ENCODE measurements at regions not wholly inside any gene's neighbourhood (a gene's known extent, or its start where the extent isn't known, plus 50 kb on each side); places are given as distances from the start of the nearest gene placed in this dataset.
"Not testable (repeated sequence)": the region's sequence is repeated elsewhere in the genome, so short reads cannot be mapped to it uniquely, and the experiment has no call there.

DNA sequence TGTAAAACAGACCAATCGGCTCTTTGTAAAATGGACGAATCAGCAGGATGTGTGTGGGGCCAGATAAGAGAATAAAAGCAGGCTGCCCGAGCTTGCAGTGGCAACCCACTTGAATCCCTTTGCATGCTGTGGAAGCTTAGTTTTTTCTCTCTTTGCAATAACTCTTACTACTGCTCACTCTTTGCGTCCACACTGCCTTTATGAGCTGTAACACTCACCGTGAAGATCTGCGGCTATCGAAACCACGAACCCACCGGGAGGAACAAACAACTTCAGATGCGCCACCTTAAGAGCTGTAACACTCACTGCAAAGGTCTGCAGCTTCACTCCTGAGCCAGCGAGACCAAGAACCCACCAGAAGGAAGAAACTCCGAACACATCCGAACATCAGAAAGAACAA lies 722.7 kb downstream of the DIAPH3 start:
- DNase-seq: not testable (repeated sequence)

DNA sequence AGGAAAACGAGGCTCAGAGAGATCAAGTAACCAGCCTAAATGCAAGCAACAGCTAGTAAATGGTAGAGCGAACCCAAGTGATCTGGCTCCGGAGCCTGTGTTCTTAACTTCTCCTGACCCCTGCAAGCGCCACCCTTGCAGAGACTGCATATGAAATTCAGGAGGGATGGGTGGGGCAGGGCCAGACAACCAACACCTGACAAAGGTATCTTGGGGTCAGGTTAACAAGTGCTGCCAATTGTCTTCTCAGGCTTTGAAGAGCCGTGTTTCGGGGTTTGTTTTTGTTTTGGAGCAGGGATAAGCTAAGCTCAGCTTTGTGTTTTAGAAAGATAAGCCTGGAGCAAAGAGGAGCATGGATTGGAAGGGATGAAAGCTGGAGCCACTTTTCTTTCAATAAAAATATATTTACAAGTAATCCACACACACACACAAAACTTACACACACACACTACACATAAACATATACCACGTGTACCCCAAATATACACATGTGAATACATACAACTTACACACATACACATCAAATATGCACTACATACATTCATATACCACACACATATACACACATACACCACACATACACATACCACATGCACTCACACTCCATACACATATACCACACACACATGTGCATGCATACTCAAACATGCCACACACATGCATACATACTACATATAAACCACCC lies 722.0 kb downstream of the DIAPH3 start:
- no peak for DNase-seq

DNA sequence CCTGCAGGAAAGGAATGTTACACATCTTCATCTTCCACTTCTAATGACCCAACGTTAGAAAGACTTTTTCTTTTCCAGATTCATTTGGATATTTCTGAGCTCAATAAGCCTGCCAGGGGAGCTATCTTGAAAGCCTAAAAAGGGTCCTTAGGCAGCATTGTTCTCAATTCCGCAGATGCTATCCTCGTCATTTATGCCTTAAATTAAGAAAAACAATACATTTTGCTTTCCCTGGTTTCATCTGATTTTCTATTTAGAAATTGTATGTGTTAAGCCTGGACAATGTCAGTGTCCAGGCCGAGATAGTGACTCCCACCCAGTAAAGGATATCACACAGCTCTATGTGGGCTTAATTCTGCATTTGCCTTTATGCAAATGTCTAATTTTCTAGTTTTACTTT lies 721.3 kb downstream of the DIAPH3 start:
- DNase-seq: no peak

DNA sequence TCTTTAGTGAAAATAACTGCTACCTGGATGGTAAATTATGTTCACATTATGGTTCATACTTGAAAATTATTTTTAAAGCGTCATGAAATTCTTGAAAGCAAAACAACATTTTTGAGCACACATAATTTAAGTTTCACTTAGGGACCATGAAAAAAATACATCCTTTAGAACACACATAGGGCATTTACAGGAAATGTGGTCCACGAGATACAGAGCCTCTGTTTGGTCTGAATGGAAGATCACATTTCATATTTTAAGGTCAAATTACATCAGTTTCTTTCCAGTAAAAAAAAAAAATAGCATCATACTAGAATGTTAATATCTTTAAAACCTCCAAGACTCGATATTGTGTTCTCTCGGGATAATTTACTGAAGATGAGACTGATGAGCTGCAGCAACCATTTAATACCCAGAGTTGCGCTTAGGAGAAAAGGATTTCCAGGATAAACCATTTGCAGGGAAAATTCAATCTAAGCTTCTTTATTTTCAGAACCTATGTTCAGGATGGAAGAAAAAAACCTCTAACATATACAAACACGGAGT lies 720.7 kb downstream of the DIAPH3 start:
- DNase-seq: no peak

- no peak for DNase-seq
Measured at GRCh38 chr13:59444210-59444857, 719.4 kb downstream of the DIAPH3 start.

- DNase-seq: no peak
Measured at GRCh38 chr13:59445812-59446211, 717.9 kb downstream of the DIAPH3 start.

GRCh38 chr13:59446391-59446790 lies 717.3 kb downstream of the DIAPH3 start:
- DNase-seq: no peak

GRCh38 chr13:59447031-59447430 lies 716.7 kb downstream of the DIAPH3 start:
- DNase-seq: no peak

DNA sequence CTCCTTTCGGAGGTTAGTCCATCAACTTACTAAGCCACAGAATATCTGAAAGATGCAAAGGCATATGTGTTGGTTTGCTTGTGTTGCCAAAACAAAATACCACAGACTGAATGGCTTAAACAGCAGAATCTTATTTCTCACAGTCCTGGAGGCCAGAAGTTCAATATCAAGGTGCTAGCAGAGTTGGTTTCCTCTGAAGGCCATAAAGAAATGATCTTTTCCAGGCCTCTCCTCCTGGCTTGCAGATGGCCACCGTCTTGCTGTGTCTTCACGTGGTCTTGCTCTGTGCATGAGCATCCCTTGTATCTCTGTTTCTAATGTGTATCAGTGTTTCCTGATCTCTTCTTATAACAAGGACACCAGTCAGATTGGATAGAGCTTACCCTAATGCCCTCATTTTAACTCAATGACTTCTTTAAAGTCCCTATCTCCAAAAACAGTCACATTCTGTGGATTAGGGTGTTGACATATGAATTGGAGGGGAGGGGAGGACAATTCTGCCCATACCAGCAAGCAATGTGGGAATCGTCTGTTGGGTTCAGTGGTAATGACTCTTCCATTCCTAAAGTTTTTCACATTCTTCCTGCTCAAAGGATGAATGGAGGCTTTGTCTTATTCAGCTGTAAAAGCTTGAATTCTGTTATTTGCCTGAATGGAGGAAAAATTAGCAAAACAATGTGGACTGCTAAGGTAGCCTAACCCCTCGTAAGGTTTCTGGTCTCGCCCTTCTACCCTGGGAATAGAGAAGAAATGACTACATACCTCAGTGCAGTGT lies 715.7 kb downstream of the DIAPH3 start:
- no peak for DNase-seq

DNA sequence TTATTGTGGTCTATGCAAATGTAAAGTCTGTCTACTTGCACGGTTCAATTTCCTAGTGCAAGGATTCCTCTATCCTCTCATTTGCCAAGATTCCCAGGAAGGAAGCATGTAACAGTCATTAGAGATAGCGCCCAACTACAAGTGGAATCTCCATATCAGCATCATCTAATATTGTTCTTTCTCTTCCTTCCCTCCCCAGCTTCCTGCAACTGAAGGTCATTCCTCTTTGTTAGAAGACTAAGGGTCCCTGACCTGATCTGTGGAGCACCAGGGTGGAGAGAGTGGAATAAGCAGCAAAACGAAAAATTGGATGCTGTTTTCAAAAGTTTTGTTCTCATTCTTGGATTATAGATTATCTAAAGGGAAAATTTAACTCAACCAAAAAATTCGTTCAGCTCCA lies 714.0 kb downstream of the DIAPH3 start:
- DNase-seq: no peak

DNA sequence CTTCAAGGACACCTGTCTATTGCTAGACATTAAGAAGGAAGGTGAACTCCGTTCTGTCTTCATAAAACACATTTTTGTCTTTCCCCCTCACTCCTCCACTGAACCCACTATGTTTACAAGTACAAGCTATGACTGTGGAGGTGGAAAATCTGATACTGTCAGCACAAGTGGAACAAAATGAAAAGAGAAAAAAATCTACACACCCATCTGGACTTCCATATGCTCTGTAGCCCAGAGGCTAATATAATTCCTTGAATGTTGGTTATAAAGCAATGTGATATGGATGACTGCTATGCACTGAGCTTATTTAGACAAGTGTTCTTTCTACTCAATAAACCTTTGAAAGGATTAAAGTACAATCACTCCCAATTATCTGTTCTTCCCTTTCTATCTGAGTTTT lies 713.5 kb downstream of the DIAPH3 start:
- DNase-seq: no peak

DNA sequence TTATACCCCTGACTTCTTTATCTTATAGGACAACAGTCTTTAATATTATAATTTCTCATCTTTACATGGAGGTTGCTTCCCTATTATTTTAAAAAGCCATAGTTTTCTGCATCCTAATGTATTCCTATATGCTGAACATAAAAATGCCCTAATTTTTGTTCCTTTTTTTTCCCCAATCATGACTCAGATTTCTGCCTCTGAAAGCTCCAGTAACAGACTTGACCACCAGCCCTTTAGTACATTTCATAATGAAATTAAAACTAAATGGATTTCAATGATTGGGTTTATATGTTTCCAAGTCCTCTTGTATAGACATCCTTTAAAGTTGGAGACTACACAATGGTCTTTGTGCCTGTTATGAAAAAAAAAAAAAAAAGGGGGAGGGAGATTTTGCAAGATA lies 712.5 kb downstream of the DIAPH3 start:
- DNase-seq: no peak

DNA sequence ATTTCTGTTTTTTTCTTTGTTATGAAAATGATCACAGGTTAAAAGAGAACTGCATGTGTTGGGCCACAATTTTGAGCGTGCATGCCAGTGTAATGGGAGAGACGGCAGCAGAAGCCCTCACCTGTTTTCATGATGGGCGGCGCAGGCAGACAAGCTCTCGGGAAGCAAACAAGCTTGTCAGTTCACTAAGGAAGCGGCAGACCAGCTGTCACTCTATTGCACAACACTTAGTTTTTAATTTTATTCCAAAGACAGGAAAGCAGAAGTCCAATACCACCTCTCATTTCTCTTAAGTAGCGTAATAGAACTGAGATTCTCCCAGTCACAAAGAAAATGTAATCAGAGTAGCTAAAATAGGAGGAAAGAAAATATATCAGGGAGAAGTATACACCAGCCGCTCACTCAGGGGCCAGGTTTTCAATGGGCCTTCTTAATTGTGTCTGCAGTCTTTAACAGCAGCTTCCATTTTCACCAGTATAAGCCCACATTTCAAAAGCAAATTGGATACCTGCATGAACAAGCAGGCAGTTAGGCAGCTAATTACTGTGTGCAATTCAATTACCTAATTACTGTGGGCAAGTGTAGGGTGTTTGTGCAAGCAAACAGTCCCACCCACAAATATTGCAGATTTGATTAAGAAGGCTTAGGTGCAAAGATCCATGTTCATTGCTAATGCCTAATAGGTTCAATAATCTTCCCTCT lies 711.4 kb downstream of the DIAPH3 start:
- peak; percentile 85 for DNase-seq

DNA sequence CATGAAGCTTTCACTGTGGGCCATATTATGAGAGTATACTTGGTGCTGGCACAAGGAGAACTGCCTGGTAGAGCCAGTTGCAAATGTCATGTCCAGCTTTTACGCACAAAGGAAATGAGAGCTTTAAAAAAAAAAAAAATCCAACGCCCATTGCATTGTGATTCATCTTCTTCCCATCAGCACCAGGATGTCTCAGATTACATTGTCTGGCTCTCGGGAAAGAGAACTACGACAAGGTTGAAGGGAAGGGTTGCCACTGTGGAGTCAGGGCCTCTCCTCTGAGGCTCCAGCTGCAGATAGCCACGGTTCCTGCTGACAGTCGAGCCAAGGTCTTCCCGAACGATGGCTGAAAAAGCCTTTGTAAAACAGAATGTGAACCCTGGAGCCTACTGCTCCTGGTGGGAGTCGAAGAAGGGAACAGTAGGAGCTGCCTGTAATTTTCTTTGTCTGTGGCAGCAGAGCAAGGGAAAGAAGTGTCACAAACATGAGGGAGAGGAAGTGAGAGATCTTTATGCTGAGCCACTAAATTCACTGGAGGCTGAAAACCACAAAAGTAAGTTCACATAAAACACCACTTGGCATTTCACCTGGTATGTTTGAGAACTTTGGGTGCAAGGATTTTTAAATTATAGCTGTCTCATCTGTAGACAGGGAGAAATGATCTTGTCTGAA lies 704.7 kb downstream of the DIAPH3 start:
- DNase-seq: peak; percentile 43

DNA sequence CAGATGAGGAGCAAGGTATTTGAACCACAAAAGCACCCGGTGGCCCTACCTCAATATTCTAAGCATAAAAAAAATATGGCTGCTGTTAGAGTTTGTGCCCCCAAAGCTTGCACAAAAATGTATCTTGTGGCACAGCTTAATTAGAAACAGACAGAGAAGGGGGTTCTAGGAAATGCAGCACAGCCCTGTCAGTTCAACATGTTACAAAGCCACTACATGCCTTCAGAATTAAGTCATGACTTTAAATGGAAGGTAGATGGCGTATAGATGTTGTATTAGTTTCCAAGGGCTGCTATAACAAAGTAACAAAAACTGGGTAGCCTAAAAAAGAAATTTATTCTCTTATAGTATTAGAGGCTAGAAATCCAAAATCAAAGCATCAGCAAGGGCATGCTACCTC lies 703.8 kb downstream of the DIAPH3 start:
- DNase-seq: no peak

DNA sequence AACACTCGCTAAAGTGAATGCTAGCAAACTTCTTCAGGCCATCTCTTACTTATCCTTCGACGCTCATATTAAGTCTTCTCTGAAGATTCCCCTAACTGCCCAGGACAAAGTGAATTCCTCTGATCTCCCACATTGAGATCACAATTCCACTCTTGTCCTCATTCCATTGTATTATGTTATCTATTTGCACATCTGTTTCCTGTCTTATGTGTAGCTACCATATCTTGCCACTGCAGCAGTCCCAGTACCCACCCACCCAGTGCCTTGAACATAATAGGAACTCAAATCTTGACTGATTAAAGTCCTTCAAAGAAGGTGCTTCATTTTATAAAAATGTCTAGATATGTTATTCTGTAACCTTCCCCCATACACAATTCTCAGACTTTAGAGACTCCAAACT lies 702.3 kb downstream of the DIAPH3 start:
- no peak for DNase-seq

GRCh38 chr13:59463023-59463422 lies 700.7 kb downstream of the DIAPH3 start:
- DNase-seq: no peak

- DNase-seq: no peak
Measured at GRCh38 chr13:59464926-59465325, 698.8 kb downstream of the DIAPH3 start.

DNA sequence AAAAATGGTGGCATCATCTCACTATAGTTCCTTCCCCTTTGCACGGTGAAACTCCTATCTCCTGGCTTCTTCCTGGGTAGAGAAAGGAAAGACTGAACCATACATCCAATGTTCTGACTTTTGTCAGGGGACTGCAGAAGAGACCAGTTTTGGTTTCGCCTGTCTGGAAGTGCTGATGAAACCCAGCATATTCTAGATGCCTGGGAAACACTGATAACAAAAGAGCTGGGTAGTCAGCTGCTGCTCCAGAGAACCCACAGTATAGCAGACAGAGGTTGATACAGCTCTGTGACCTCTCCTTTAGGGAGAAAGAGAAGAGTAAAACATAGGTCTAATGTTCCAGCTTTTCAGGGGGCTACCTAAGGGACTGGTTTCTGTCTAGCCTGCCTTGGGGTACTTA lies 695.3 kb downstream of the DIAPH3 start:
- DNase-seq: no peak

DNA sequence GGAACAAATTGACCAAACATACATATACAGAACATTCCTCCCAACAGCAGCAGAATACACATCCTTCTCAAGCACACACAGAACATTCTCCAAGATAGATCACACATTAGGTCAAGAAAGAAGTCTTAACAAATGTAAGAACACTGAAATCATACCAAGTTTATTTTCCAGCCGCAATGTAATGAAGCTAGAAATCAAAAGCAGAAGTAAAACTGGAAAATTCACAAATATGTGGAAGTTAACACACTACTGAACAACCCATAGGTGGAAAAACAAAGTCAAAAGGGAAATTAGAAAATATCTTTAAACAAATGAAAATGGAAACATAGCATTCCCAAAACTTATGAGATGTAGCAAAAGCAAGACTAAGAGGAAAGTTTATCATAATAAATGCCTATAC lies 692.6 kb downstream of the DIAPH3 start:
- peak; percentile 68 for DNase-seq

- DNase-seq: no peak
Measured at GRCh38 chr13:59472134-59472533, 691.6 kb downstream of the DIAPH3 start.

DNA sequence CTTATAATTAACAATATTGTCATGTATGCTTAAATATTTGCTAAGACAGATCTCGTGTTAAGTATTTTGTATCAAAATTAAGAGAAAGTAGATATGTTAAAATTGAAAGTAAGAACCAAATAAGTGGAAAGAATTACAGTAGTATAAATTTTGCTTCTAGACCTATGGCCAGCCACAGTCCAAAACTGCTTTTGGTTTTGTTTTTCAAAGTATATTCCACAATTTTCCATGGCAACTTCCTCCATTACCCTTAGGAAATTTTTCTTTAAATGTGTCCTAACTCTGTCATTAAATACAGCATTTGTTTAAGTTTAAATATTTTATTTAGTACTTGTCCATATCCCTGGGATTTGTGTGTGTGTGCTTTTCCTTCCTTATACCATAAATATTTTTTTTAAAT lies 689.0 kb downstream of the DIAPH3 start:
- no peak for DNase-seq

DNA sequence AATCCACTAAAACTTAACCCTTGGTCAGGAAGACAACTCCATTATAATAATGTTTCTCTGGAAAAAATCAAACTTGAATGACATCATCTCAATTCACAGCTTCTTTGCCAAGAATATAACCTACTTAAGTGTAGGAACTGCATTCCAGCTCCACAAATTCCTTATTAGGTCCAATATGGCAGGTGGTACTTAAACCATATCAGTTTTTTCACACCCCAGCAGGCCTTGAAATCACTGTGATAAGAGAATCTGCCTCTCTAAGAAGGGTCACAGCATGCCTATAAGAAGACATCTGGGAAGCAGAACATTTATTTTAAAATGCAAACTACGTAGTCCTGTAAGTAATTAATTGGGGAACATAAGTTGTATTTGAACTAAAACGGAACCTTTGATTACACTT lies 687.8 kb downstream of the DIAPH3 start:
- no peak for DNase-seq

Measured in MV-4-11 (cell line).